Loucy (cell line): ENCODE measurements at regions not wholly inside any gene's neighbourhood (a gene's known extent, or its start where the extent isn't known, plus 50 kb on each side); places are given as distances from the start of the nearest gene placed in this dataset.

ENCODE experiments used
- H2AFZ ChIP-seq: fragments of 200-600 bp; sonication (generic); 2 replicates; pipeline ENCODE4 v1.6.0; 2016; ENCODE audit warnings: antibody characterized with exemption, mild to moderate bottlenecking, low read length, moderate library complexity
- H3F3A ChIP-seq: fragments of 200-600 bp; 2 replicates; pipeline ENCODE4 v1.6.0; 2016; ENCODE audit warnings: antibody characterized with exemption, low read depth, mild to moderate bottlenecking
- H3K27me3 ChIP-seq: fragments of 200-600 bp; sonication (generic); 2 replicates; pipeline ENCODE4 v1.6.1; 2014; ENCODE audit warnings: low read length, mild to moderate bottlenecking; ENCODE audit not compliant: insufficient read depth, poor library complexity, severe bottlenecking
- H3K36me3 ChIP-seq: fragments of 200-600 bp; sonication (generic); 2 replicates; pipeline ENCODE4 v1.6.1; 2016; ENCODE audit warnings: low read length; ENCODE audit not compliant: insufficient read depth
- H3K4me1 ChIP-seq: fragments of 200-600 bp; sonication (generic); 2 replicates; pipeline ENCODE4 v1.5.1; 2014; ENCODE audit warnings: low read length, mild to moderate bottlenecking; ENCODE audit not compliant: insufficient read depth, poor library complexity, severe bottlenecking
- H3K4me2 ChIP-seq: fragments of 200-600 bp; sonication (generic); 2 replicates; pipeline ENCODE4 v1.6.0; 2014; ENCODE audit warnings: antibody characterized with exemption, low read length, low read depth, mild to moderate bottlenecking; ENCODE audit not compliant: poor library complexity, severe bottlenecking
- H3K4me3 ChIP-seq: fragments of 200-600 bp; sonication (generic); 2 replicates; pipeline ENCODE4 v1.5.1; 2014; ENCODE audit warnings: low read length, mild to moderate bottlenecking, mixed read lengths; ENCODE audit not compliant: poor library complexity, severe bottlenecking
- H3K79me2 ChIP-seq: fragments of 200-600 bp; sonication (generic); 2 replicates; pipeline ENCODE4 v1.6.1; 2014; ENCODE audit warnings: low read length; ENCODE audit not compliant: insufficient read depth
- H3K9ac ChIP-seq: fragments of 200-600 bp; sonication (generic); 2 replicates; pipeline ENCODE4 v1.6.0; 2014; ENCODE audit warnings: mild to moderate bottlenecking, low read depth, low read length, moderate library complexity; ENCODE audit not compliant: poor library complexity, severe bottlenecking
- H3K9me2 ChIP-seq: fragments of 200-600 bp; sonication (generic); replicated peaks from 2 replicates; pipeline ENCODE4 v1.6.1; 2016; ENCODE audit warnings: low read depth, low read length, mixed read lengths
- H3K9me3 ChIP-seq: fragments of 200-600 bp; sonication (generic); 2 replicates; pipeline ENCODE4 v1.6.1; 2014; ENCODE audit warnings: mild to moderate bottlenecking, antibody characterized with exemption, low read length, low read depth; ENCODE audit not compliant: insufficient read depth
- H4K20me1 ChIP-seq: fragments of 200-600 bp; sonication (generic); 2 replicates; pipeline ENCODE4 v1.6.0; 2014; ENCODE audit warnings: antibody characterized with exemption, low read length, mild to moderate bottlenecking; ENCODE audit not compliant: insufficient read depth, poor library complexity, severe bottlenecking
- CTCF ChIP-seq: fragments of 200-600 bp; sonication (generic); conservative IDR thresholded peaks from 2 replicates; pipeline ENCODE4 v1.5.1; 2014; ENCODE audit warnings: mild to moderate bottlenecking, antibody characterized with exemption, low read length
- EZH2phosphoT487 ChIP-seq: fragments of 200-600 bp; IDR thresholded peaks from 2 replicates; pipeline ENCODE4 v1.6.1; 2018; ENCODE audit warnings: antibody characterized with exemption, mild to moderate bottlenecking, moderate library complexity, borderline replicate concordance

- no peaks in the 10 kb centered on the region for H4K20me1 ChIP-seq
- TF ChIP-seq CTCF (no peak), EZH2phosphoT487 (no peak)
- no peaks in the 10 kb centered on the region for H3K9me3 ChIP-seq
- no peak overlapping the region for H3K4me2 ChIP-seq
- no peaks in the 10 kb centered on the region for H3K36me3 ChIP-seq
- no peaks in the 10 kb centered on the region for H3K4me1 ChIP-seq
- H3K4me3 ChIP-seq: no peak overlapping the region
- no peak overlapping the region for H3K9ac ChIP-seq
- no peaks in the 10 kb centered on the region for H3K79me2 ChIP-seq
- no peaks in the 10 kb centered on the region for H3K9me2 ChIP-seq
- no peak overlapping the region for H2AFZ ChIP-seq
- no peaks in the 10 kb centered on the region for H3F3A ChIP-seq
- no peaks in the 10 kb centered on the region for H3K27me3 ChIP-seq
Measured at GRCh38 chr10:4068629-4069028, 283.6 kb upstream of the KLF6 start.

GRCh38 chr10:4067931-4068561 lies 283.0 kb upstream of the KLF6 start:
- no peaks in the 10 kb centered on the region for H3K4me1 ChIP-seq
- H3K9ac ChIP-seq: no peak overlapping the region
- H3F3A ChIP-seq: no peaks in the 10 kb centered on the region
- no peak overlapping the region for H3K4me2 ChIP-seq
- no peak overlapping the region for H3K4me3 ChIP-seq
- no peaks in the 10 kb centered on the region for H3K36me3 ChIP-seq
- H2AFZ ChIP-seq: no peak overlapping the region
- no peaks in the 10 kb centered on the region for H3K9me2 ChIP-seq
- H4K20me1 ChIP-seq: no peaks in the 10 kb centered on the region
- TF ChIP-seq EZH2phosphoT487 (no peak), CTCF (no peak)
- no peaks in the 10 kb centered on the region for H3K9me3 ChIP-seq
- H3K27me3 ChIP-seq: no peaks in the 10 kb centered on the region
- no peaks in the 10 kb centered on the region for H3K79me2 ChIP-seq

- no peak overlapping the region for H3K9ac ChIP-seq
Measured at GRCh38 chr10:4067531-4067930, 282.5 kb upstream of the KLF6 start.

More at GRCh38 chr10:4067531-4067930, 282.5 kb upstream of the KLF6 start:
- Histone ChIP-seq H3K79me2 (no peaks in the 10 kb centered on the region), H3K9me3 (no peaks in the 10 kb centered on the region), H4K20me1 (no peaks in the 10 kb centered on the region), H3K36me3 (no peaks in the 10 kb centered on the region), H2AFZ (no peak overlapping the region), H3K4me3 (no peak overlapping the region), H3K9me2 (no peaks in the 10 kb centered on the region), H3K4me1 (no peaks in the 10 kb centered on the region), H3K27me3 (no peaks in the 10 kb centered on the region), H3F3A (no peaks in the 10 kb centered on the region), H3K4me2 (no peak overlapping the region)
- TF ChIP-seq EZH2phosphoT487: no peak
